K562 (cell line): ENCODE measurements at regions not wholly inside any gene's neighbourhood (a gene's known extent, or its start where the extent isn't known, plus 50 kb on each side); places are given as distances from the start of the nearest gene placed in this dataset.

Experiments used
- BRD4 ChIP-seq: fragments of 200-600 bp; sonication (generic); IDR thresholded peaks from 2 replicates; pipeline ENCODE4 v1.6.1; 2017; ENCODE audit warnings: inconsistent platforms
- CREM ChIP-seq: IDR thresholded peaks from 2 replicates; pipeline ENCODE4 v1.6.1; 2014; ENCODE audit warnings: antibody characterized with exemption, low read depth
- EP300 ChIP-seq: IDR thresholded peaks from 2 replicates; pipeline ENCODE4 v1.6.1; 2012; ENCODE audit warnings: low read length, improper control_type of control experiment
- ETS1 ChIP-seq: conservative IDR thresholded peaks from 2 replicates; pipeline ENCODE4 v1.6.1; 2011; ENCODE audit warnings: low read depth, mild to moderate bottlenecking, low read length; ENCODE audit not compliant: control insufficient read depth
- EZH2 ChIP-seq: IDR thresholded peaks from 2 replicates; pipeline ENCODE4 v1.6.1; 2012; ENCODE audit warnings: low read depth, mild to moderate bottlenecking, inconsistent platforms, low read length, borderline replicate concordance
- MED1 ChIP-seq: sonication (generic); formaldehyde crosslinking; IDR thresholded peaks from 2 replicates; pipeline ENCODE4 v1.8.1; 2023; ENCODE audit warnings: missing genetic modification reagents, borderline replicate concordance
- MXD1 ChIP-seq: fragments of 250-450 bp; sonication (Bioruptor Pico); IDR thresholded peaks from 2 replicates; pipeline ENCODE4 v1.8.0; 2021; ENCODE audit warnings: borderline replicate concordance, mild to moderate bottlenecking, moderate library complexity; ENCODE audit not compliant: poor library complexity, severe bottlenecking
- RAD51 ChIP-seq: fragments of 450-650 bp; IDR thresholded peaks from 2 replicates; pipeline ENCODE4 v1.7.1; 2016; ENCODE audit warnings: low read depth, mild to moderate bottlenecking, borderline replicate concordance
- RBM39 ChIP-seq: fragments of 200-400 bp; formaldehyde crosslinking; optimal IDR thresholded peaks from 2 replicates; pipeline ENCODE3; 2018; ENCODE audit warnings: low read depth, low read length
- SNIP1 ChIP-seq: fragments of 450-650 bp; IDR thresholded peaks from 2 replicates; pipeline ENCODE4 v1.7.1; 2017; ENCODE audit warnings: low read depth, mild to moderate bottlenecking
- SP1 ChIP-seq: sonication (generic); formaldehyde crosslinking; IDR thresholded peaks from 2 replicates; pipeline ENCODE4 v1.8.1; 2022; ENCODE audit warnings: mild to moderate bottlenecking, missing genetic modification reagents
- STAT6 ChIP-seq: sonication (generic); formaldehyde crosslinking; IDR thresholded peaks from 2 replicates; pipeline ENCODE4 v1.8.1; 2023; ENCODE audit warnings: mild to moderate bottlenecking, missing genetic modification reagents
- TCF3 ChIP-seq: sonication (generic); formaldehyde crosslinking; IDR thresholded peaks from 2 replicates; pipeline ENCODE4 v1.4.0; 2020; ENCODE audit warnings: mild to moderate bottlenecking, missing genetic modification reagents
- YY1 ChIP-seq, 3 experiments: IDR thresholded peaks; 2 replicates each; pipeline ENCODE4 v1.6.1; 2011; ENCODE audit warnings: low read length in 2 of 3, mild to moderate bottlenecking in 2 of 3, moderate library complexity in 2 of 3, borderline replicate concordance in 1 of 3, control low read depth in 1 of 3, low read depth in 1 of 3; ENCODE audit not compliant: insufficient read depth in 3 of 3, insufficient replicate concordance in 2 of 3, control insufficient read depth in 1 of 3, insufficient read length in 1 of 3; ENCODE audit errors: extremely low read depth in 1 of 3

- TF ChIP-seq EP300 (no peak), MED1 (CRISPR knock-in tag) (no peak), SNIP1 (no peak), YY1 (IDR thresholded peaks at IDR 0.05; ENCODE audit: borderline replicate concordance in 1 of 3, control insufficient read depth in 1 of 3, extremely low read depth in 1 of 3, insufficient read depth in 3 of 3, insufficient read length in 1 of 3, insufficient replicate concordance in 2 of 3, low read depth in 1 of 3, low read length in 2 of 3) (no peak), ETS1 (no peak), RBM39 (no peak), CREM (no peak), RAD51 (no peak), STAT6 (CRISPR knock-in tag) (no peak), BRD4 (no peak), EZH2 (no peak), TCF3 (CRISPR knock-in tag) (0 out of 2 replicates have a peak, but pooled peaks have one; percentile 7), MXD1 (CRISPR knock-in tag) (no peak), SP1 (CRISPR knock-in tag) (no peak)
Observed at GRCh38 chr3:72452745-72453144, 395.5 kb downstream of the SHQ1 start.
